GM19035 (cell line): ENCODE measurements at regions not wholly inside any gene's neighbourhood (a gene's known extent, or its start where the extent isn't known, plus 50 kb on each side); places are given as distances from the start of the nearest gene placed in this dataset.
A peak's percentile ranks its signal among the peaks of the same experiment; 100 is the strongest.

Experiments
- ATAC-seq: cut with Tn5 transposase; IDR thresholded peaks from one replicate; pipeline ENCODE4 v1.9.1; 2021; ENCODE audit not compliant: unreplicated experiment

- no peak for ATAC-seq
These were observed 337.6 kb downstream of the DHX35 start for GRCh38 chr20:39299783-39300182.

- no peak for ATAC-seq
These were observed 336.7 kb downstream of the DHX35 start for GRCh38 chr20:39298571-39299506.

DNA sequence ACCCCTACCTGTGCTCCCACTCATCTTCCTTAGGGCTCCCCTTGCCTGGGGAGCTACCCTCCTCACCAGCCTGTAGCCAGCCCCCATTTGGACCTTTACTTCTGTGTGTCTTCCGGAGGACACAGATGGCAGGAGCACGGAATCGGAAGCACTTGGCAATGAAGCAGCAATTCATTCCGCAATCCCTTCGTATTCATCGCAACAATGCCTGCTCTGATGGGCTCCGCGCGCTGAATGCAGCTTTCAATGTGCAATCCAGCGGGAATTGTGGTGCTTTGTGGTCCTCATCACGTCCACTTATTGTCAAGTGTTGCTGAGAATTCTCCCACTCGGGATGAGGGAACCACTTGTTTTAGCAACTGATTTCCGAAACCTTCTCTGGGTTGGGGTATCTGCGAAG lies 336.0 kb downstream of the DHX35 start:
- no peak for ATAC-seq

- ATAC-seq: no peak
These were observed 333.2 kb downstream of the DHX35 start for GRCh38 chr20:39295301-39295700.

- no peak for ATAC-seq
These were observed 332.1 kb downstream of the DHX35 start for GRCh38 chr20:39294137-39294725.

DNA sequence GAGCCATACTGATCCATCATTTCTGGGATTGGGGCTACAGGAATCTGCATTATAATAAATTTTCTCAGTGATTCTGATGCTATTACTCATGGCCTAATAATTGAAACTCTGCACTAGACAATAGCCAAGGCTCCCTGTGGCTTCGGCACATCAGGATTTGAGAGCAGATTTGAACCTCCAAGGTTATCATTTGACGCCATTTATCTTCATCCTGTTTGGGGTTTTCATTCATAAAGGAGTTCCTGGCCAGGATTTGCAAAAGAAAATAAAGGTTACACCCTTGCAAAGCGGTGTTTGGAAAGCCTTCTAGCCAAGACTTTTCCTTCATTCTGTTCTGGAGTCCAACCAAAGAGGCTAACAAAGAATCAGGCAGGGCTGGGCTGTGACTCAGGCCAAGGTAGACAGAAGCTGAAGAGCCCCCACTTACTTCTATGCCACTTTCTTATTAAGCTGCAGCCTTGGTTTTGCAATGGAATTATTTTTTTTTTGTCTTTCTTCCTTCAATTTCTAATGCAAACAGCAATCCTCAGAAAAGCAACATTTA lies 330.1 kb downstream of the DHX35 start:
- no peak for ATAC-seq

- no peak for ATAC-seq
These were observed 329.2 kb downstream of the DHX35 start for GRCh38 chr20:39291301-39291700.

DNA sequence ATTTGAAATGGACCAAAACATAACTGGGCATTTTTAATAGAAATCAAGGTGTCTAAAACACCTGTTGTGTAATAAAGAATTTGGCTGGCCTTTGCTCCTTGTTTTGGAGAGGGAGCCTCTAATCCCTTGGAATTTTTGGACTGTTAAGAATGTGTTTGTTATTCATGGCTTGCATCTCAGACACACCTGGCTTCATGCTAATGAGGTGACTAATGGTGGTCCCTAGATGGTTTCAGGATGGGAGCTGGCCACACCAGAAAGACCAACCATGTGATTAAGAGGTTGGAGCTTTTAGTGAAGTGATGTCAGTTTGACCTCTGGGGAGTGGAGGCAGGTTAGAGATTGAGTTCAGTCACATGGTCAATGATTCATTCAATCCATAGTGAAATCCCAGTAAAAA lies 328.4 kb downstream of the DHX35 start:
- ATAC-seq: no peak

DNA sequence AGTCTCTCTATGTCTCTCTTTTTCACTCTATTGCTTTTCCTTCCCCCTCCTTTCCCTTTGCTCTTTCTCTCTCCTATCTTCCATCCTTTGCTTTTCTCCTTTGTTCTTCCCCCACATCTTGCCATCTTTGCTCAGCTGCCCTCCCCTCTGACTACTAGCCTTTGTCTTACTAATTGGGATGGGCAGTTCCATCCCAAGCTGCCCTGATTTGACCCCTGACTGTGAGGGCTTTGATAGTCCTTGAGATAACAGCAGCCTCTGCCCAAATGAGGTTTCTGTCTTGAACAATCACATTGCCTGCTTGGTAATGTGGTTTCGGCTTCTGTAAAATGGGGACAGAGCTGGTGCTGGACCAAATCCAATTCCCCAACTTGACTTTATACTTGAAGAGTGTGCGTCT lies 327.7 kb downstream of the DHX35 start:
- ATAC-seq: no peak

DNA sequence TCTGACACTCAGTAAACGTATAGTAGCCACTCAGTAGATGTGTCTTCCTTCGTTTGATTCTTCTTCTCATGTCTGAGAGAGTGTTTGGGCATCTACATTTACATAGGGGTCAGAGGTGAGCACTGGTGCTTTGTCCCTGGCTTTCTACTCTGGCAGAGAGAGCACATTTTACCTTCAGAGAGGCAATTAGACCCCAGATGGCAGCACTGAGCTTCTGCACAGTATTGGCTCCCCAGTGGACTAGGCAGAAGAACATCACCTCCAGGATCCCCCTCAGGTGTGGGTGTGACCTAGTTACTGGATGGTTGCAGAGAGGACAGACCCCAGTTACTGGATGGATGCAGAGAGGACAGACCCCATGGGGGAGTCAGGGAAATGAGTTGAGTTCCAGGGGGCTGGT lies 327.2 kb downstream of the DHX35 start:
- ATAC-seq: no peak

GRCh38 chr20:39283464-39283863 lies 321.3 kb downstream of the DHX35 start:
- ATAC-seq: no peak

GRCh38 chr20:39282619-39283092 lies 320.5 kb downstream of the DHX35 start:
- no peak for ATAC-seq

GRCh38 chr20:39280875-39281274 lies 318.7 kb downstream of the DHX35 start:
- no peak for ATAC-seq

DNA sequence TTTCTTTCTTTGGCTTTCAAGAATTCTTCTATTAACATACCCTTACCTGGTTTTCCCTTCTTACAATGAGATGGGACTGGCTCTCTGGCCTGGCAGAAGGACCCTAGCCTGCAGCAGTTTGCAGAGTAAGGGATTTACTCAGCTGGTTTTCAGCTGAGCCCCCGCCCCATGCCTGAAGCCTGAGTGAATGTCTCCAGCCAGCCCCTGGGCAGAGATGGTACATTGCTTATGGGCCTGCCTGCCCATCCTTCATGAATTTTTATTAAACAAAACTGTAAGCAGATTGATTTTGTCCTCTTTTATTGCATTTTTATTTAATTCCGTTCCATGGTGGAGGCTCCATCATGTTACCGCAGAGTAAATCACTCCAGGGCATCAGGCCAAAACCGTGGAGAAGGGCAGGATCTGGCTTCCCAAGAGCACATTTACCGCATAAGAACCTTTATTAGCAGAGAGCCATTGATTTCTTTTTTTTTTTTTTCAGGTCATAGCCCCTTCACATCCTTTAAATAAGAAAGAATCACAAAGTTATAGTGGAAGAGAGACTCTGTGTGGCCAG lies 316.2 kb downstream of the DHX35 start:
- no peak for ATAC-seq

- no peak for ATAC-seq
These were observed 315.0 kb downstream of the DHX35 start for GRCh38 chr20:39277185-39277584.

DNA sequence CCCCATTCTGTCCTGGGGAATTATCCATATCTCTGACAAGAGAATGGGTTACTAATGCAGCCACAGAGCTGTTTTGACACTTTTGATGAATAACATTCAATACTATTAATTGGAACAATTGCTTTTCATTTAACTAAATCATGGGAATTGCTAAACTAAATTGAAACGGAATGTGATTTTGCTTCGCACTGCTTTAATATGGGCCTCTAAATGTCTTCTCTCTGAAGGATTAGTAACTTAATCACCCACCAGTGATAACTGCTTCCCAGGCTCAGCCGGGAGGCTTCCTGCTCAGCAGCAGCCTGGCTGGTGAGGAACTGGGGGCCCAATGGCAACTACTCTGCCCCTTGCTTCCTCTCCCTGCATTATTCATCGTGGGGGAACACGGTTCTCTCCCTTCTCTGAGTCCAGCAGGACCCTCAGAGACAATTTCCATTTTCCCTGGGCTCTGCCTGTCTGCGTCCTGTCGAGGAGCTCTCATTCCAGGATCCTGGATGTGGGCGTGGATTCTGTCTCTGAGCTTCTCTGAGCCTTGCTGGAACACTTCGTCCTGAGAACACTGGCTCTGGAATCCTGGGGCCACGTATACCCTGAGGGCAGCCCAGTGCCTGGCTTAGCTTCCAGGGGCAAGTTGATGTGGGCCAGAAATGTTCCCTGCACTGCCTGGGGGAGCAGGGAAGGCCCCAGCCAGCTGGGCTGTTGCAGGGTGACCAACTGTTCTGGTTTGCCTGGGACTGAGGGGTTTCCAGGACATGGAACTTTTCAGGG lies 308.9 kb downstream of the DHX35 start:
- ATAC-seq: no peak

GRCh38 chr20:39269493-39270217 lies 307.5 kb downstream of the DHX35 start:
- no peak for ATAC-seq

DNA sequence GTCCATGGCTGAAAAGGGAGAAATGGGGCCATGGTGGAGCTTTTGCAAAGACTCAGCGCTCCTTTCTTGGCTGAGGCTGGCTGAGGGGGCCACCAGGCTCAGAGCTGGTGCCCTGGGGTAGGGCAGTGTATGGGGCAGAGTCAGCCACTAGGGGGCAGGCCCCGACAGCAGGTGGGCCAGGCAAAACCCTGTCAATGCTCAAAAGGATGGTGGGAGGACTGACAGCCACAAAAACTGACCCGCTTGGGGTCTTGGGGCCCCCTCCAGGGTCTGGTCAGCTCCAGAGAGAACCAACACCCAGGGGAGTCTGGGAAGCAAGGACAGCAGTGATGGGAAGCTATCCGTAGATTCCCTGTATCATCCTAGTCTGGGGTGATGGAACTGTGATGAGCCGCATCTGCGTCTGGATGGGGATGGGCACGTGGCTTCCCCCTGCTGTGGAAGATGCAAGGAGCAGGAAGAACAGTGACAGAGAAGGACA lies 306.9 kb downstream of the DHX35 start:
- peak; percentile 64 for ATAC-seq

DNA sequence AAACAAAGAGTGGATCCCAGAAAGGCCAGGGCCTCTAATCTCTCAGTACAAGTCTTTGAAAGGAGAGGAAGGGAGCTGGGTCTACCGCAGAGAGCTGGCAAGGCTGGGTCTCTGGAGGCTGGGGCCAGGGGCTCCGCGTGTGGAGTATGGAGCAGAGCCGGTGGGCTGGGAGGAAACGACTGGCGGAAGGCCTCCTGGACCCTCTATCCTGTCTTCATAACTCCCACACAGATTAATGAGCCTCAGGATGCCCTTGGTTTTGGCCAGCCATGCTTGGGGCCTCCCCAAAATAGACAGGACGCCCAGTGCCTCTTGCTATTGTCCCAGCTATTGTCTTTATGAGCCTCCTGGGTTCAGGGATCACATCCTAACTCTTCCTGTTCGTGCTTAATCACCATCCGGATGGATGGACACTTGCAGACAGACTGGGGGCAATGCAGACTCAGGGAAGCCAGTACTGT lies 306.4 kb downstream of the DHX35 start:
- no peak for ATAC-seq

DNA sequence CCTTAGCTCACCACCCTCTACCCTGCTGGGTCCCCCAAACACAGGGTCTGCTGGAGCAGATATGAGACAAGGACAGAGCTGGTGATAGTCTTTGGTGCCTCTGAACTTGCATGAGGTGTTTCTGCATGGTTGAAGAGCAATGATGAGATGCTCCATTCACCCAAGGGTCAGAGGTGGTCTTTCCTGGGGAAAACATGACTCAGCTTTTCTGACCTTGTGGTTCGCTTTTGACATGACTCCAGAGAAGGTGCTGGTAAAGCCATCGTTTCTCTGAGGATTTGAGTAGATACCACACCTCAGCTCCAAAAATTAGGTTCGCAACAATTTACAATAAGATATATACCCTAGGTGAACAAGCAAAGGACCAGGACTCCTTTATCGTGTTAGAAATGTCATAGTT lies 304.8 kb downstream of the DHX35 start:
- no peak for ATAC-seq
